Activated CD4-positive, alpha-beta T cell treated with anti-CD3 and anti-CD28 coated beads, Interleukin-10, Interleukin-2, amounts not matched to agents 100 ng/mL and 50 ng/mL, durations not matched to agents 16 hours and 8 hours (primary cell): ENCODE measurements at regions not wholly inside any gene's neighbourhood (a gene's known extent, or its start where the extent isn't known, plus 50 kb on each side); places are given as distances from the start of the nearest gene placed in this dataset.

Source experiments
- DNase-seq: peaks from one replicate; pipeline ENCODE4 v3.0.0-alpha.2; 2020

DNA sequence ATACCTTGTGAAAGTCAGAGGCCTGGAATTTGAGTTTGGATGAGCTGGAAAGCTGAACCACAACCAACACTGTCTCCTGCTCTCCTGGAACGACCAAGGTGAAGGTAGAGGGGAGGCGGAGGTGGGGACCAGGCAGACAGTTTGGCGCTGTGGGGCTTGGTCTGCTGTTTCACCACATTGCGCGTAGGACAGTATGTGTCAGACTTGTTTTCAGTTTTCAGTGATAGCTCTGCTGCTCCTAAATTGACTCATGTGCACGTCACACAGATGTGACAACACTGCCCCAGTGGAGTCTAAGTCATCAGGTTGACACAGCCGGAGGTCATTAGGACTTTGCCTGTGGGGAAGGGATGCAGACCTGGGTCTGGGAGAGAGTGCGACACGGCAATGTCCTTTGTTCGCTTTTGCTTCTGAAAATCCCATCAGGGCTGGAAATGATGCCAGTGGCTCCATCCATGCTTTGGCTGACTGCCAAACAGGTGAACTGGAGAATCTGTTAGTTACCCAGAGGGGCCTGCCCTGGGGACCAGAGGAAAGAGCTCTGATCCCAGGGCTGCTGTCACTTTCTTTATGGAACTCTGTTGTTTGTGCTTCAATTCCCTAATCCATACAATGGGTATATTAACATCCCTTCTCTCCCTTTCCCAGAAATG is 255.5 kb downstream of the CDC5L start:
- DNase-seq: peak; percentile 84

DNA sequence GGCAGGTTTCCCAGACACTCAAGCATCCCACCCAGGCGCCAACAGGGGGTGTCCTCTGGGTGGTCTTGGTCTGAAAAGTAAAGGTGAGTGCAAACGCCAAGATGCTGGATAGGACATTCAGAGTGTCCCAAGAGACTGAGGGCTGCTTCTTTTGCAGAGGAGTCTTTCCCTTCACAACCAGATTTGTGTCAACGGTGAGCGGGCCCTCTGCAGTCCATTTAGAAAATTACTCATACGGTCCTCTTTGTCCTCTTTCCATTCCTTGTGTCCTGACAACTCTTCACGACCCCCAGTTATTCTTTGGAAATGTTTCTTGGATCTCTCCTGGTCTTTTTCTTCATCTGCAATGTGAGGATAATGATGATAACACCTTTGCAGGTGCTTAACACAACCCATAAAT is 257.8 kb downstream of the CDC5L start:
- DNase-seq: no peak

DNA sequence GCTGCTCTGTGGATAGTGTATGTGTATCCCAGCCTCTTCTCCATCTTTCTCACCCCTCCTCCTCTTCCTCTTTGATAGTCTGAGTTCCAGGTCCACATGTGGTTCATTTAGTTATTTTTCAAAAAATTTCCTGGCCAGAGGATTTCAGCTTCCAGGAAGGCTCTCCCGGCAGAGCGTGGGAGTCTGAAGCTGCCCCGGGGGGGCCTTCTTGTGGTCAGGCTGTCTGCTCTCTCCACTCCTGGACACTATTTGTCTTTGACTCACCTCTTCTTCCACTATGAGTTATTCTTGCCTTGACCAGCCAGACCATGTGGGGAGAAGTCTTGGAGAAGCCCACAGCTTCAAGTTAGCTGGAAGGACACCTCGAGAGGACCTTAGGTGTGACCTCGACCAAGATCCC is 258.8 kb downstream of the CDC5L start:
- no peak for DNase-seq

DNA sequence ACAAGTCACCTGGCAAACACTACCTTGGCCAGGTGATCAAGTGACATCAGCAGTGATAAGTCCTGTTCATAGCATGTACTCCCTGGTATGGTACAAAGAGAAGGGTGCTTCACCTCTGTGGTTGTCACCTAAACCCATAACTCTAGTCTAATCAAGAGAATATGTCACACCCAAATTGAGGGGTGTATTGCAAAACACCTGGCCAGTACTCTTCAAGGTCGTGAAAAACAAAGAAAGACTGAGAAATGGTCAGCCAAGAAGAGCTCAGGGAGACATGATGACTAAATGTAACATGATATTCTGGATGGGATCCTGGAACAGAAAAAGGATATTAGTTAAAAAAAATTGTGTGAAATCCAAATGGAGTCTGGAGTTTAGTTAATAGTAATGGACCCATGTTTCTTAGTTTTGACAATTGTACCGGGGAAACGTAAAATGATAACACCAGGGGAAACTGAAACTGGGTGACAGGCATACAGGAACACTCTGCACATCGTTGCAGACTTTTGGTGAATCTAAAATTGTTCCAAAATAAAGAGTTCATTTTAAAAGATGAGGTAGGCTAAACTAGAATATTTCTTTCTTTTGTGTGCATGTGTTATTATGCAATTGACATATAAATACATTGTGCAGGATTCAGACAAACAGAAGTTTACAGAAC is 262.0 kb downstream of the CDC5L start:
- DNase-seq: no peak

DNA sequence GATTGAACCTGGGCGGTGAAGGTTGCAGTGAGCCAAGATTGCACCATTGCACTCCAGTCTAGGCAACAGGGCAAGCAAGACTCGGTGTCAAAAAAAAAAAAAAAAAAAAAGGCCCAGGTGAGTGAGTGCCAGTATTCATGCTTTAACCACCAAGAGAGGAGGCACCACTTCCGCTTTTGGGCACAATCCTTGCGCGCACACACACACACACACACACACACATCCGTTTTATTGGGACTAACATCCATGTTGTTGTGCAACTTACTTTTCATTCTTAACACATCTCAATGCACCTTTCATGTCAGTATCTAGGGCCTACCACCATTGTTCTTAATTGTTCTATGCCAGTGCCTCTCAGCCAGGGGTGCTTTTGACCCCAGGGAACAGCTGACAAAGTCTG is 263.0 kb downstream of the CDC5L start:
- no peak for DNase-seq

DNA sequence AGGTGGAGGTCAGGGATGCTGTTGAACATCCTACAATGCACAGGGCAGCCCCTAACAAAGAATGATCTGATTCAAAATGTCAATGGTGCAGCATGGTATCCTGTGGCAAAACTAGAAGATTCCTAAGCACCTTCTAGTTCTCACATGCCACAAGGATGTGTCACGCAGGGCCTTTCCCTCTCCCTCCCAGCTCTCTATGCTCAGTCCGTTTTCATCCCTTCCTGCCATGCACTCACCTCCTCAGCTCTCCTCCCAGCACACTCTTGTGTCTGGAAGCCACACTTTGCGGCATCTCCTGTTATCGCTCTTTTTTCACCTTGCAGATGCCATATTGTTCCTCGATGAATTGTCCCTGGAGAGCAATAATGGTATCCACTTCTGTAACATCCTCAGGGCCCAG is 263.4 kb downstream of the CDC5L start:
- no peak for DNase-seq

DNA sequence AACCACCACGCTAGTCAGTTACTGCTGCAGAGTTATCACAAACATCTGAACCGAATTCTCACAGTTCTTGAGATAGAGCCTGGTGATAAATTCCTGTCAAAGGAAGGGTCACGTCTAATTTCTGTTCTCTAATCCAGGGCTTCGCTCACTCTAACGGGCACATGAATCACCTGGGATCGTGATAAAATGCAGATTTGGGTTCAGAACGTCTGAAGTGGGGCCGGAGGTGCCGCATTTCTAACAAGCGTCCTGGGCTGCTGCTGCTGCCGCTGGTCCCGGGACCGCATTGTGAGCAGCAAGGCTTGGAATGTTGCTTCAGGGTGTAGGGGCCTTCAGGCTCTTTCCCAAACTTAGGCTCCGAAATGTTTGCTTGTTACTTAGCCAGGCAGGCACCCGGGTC is 264.1 kb downstream of the CDC5L start:
- no peak for DNase-seq

DNA sequence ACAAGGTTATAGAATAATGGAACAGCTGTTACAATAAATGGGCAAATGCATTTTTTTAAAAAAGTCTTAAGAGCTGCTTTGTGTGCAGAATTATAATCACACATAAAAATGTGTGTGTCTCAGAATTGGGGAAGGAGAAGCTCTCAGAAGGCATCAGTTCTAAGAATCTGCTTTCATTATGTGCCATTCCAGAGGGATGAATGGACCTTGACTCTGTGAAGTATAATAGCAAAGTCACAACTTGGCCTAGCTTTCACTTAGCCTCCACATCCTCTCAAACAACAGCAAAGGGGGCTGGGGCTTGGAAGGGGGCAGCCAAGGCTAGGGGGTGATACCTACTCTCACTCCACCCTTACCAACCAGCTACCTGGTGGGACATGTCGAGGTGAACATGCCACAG is 265.0 kb downstream of the CDC5L start:
- DNase-seq: no peak

DNA sequence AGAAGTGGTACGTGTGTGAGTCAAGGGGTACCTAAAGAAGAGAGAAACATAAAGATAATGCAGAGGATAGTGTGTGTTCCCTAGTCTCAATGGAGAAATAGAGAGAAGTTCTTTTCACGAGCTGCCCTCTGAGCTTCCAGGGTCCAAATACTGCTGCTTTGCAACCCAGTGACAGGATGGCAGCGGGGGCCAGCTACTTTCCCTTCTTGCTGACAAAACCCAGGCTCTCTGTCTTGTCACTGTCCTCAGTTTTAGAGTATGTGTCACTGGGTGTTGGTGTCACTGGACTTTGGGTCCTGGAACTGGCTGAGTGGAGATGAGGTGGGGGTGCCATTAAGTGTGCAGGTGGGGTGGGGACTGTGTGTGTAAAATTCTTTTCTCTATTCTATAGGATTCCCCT is 265.6 kb downstream of the CDC5L start:
- no peak for DNase-seq

DNA sequence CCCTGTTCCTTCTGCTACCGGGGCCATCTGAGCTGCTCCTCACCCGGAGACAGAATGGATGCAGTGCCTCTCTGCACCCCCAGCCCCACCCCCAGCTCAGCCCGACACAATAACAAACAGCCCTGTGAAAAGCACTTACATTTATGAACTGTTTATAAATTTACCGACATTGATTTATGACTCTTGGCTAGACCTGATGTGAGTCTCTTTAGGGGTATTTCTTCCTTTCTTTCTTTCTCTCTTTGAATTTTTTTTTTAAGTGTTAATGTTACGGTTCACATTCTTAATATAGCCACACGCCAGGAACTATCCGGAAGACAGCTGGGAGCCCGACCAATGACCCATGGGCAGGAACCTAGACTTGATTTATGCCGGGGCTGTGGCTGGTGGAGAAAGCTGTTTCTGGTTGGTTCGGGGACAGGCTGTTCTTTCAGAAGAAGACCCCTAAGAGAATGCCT is 266.3 kb downstream of the CDC5L start:
- DNase-seq: no peak

DNA sequence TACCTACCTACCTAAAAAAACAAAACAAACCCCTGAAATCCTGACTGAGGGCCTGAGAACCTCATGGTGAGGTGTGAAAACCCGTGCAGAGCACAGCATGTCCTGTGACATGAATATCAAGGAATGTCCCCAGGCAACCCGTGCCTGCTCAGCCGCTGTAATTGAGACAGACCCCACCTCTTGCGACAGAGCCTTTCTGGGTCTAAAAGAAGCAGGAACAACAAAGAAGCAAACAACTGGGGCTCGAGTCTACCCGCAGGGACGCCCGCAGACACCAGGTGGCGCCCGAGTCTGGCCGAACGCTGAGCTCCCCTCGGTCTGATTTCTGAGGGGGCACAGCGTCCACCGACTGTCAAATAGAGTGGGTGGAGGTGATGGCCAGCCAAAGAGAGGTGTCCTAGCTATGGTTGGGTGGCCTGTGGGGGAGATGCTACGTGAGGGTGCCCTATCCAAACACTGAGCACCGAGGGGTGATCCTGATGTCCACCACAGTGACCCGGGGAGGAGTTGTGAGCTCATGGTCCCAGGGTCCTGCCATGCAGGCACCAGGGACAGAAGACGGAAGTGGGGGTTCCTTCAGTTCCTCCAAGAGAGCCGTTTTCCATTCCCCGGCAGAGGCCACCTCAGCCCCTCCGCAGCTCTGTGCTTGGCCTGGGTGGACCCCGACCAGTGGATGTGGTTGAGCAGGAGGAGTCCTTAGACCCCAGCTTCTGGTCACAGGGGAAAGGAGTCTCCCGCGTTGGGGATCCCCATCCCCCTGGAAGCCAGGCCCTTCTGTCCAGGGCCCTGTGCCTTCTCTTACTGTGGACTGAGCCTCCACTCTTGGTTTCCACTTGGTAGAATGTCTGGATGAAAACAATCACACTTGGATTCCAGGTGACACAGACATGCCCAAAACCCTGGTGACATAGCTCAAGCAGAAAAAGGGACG is 268.2 kb downstream of the CDC5L start:
- DNase-seq: peak; percentile 74

DNA sequence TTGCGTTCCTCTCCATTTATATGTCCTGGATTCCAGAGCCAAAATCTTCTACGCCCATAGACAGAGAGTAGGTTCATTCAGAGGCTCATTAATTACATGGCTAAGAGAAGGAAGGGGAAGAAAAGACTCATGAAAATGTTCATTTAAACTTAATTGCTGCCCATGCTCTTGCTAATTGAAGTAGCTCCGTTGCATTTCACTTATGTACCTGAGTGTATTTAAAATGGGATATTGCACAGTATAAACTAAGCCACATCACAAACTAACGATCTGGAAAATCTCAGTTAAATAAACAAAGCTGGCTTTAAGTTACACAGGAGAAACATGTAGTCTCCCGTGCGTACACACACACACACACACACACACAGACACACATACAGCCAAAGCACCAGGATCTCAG is 269.2 kb downstream of the CDC5L start:
- no peak for DNase-seq

DNA sequence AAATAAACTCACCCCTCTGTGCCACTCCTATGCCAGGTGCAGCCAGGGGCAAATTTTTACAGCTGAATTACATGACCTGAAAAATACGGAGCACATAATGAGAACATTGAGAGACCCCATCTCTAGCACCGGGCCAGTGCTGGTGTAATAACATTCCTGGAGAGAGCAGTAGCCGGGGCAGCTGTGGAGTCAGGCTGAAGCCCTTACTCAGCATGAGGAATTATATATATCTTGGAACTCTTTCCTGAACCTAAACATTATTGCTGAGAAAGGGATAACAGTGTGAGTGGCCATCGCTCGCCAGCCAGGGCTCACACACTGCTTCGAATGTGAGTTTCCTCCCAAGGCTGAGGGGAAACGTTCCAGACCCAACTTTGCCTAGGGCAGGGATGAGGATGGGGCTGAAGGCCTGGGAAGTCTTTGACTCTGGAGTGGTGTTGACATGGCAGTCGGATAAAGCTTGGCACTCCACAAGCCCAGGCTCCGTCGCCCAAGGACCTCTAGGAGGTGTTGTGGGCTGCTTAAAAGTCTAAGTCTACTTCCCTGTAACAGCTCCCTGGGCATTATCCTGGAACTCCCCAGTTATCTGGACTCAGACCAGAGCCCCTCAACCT is 269.8 kb downstream of the CDC5L start:
- DNase-seq: no peak

DNA sequence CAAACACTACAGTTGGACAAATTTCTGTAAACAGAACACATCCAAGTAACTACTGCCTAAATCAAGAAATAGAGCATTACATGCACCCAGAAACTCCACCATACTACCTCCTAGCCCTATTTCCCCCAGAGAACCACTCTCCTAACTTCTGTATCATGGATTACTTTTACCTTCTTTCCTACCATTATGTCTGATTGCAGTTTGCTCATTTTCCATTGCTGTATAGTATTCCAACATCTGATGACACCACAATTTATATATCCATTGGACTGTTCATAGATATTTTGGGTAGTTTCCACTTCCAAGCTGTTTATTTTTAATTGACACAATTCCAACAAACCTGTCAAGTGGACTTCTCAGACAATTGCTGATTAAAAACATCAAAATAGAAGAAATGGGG is 271.1 kb downstream of the CDC5L start:
- DNase-seq: no peak

DNA sequence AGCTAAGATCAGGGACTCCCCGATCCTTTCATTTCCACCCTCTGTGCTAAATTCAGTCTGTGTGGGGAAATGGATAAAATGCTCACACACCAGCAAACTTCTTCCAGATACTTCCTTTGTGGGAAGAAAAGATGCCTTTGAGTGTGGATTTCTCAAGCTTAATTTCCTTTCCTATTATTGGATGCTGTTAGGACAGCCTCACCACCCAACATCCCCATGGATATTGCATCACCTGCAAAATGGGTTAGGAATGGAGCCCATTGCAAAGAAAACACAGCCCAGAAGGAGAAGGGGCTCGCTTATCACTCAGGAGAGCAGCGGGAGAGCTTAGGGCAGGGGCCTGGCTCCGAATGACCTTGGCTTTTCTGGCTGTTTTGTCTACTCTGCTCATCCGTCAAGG is 272.2 kb downstream of the CDC5L start:
- DNase-seq: no peak

DNA sequence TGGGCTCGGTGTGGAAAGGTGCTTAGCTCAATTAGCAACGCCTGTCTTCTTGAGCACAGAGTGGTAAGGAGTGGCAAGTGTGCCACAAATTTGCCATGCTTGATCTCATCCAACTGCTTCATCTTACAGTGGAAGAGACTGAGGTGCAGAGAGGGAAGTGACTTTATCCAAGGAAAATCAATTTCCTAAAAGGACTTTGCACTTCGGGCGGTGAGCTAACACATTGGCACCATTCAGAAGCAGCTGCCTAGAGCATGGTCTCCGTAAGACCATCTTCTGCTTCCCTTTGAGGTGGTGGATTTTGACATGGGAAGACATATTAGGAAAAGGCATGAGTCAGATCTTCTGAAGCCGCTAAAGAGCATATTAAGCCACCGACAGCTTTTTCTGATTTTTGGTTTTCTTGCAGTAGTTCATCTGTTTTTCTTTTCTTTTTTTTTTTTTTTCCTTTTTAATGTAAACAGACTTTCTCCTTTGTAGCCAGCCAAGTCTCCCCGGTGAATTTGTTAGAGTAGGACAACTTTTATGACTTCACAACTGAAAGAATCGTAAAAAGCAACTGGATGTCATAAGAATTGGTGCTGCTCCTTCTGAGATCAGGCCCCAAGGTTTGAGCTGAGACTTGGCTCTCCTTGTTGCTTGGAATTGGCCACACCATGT is 273.2 kb downstream of the CDC5L start:
- DNase-seq: no peak

DNA sequence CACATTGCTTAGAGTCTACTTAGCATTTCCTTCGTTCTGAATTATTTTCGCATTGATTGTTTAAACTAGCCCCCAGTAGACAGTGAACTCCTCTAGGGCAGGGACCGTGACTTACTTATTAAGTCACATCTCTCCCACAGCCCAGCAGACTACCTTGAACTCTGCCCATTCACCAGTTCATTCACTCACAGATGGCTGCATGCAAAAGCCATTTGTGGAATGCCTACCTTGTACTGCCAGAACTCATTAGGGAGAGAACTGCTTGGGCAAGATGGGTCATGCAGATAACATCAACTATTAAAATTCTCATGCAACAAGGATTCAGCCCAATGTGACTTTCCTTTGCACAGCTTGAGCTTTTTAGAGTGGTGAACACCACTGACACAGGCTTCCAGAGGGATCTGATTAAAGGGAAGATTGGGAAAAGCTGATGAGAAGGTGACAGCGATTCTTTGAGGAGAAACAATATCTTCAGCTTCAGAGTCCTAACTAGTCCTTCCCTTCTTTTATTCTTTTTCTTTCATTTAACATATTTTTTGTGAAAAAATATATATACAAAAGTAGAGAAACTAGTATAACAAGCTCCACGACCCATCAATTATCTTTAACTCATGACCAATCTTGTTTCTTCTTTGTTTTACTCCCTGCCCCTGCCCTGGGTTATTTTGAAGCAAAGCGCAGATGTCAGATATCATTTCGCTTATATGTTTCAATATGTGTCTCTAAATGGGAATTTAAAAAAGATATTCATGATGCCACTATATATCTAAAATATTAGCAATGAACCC is 273.9 kb downstream of the CDC5L start:
- no peak for DNase-seq

DNA sequence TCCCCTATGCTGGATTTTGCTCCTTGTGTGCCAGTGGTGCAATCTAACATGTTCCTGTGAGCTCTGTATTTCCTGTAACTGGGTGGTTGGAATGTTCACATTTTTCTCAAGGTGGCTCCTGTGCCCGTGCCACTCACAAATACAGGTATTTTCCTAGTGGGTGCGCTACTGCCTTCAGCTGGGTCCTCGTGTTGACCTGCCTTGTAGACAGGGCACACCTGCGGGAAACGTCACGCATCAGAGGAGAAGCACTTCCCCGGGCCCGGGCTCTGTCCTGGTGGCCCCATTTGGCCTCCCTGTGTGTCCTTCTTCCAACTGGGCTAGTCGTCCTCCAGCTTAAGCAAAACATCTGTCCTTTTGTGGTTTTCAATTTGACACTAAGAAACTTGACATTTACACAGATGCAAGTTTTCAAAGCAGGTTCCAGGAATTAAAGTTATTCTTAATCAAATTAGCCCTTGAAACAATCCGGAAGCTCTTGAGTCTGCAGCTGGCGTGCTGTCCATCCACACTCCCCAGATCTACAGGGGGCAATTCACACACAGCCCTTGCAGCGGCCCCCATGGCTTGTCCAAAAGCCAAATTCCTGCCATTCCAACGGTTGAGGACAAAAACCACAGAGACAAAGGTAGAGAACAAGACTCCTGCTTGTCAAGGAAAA is 275.1 kb downstream of the CDC5L start:
- DNase-seq: no peak

DNA sequence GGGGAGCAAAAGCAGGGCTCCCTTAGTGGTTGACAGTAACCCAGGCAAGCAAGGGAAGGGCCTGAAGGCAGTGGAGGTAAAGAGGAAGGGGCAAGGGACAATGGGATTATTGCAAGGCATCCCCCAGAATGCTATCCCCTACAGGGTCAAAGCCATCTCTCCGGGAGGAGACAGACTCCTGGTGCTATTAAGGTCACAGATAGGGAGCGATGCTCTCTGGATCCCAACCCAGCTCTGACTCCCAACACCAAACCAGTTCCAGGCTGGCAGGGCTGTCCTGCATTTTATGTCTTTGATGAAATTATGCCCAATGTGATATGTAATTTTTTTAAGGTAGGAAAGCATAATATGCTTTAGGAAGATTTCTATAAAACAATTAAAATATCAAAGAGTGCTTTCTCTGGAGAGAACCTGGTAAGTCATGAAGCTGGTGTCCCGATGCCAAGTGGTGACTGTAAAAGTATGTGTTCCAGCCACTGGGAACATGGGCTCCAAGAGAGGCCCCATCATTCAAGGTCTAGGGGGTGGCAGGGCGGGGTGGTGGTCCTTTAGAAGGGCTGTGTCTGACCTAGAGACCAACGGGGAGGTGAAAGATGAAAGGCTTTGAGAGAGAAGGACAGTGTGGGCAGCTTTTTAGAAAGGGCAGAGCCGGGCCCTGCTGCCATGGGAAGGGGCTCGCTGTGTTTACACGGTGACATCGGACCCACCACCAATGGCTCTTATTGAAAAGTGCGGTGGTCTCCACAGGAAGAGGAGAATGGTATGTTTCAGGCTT is 276.5 kb downstream of the CDC5L start:
- no peak for DNase-seq

DNA sequence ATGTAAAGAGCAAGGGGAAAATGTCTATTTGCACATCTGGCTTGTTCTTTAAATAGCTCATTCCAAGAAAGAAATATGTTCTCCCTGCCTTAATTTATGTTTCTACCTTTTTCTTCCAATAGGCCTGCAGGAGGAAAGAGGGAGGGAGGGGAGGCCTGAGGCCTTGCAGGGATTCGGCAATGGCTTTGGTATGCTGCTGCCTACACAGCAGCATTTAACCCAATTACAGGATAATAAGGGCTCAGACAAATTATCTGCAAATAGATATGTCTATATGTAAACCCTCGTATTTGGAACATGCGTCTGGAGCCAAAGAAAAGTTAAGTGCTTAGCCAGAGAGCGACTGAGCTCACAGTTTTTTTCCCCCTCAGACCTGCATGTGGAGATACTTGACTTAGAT is 277.2 kb downstream of the CDC5L start:
- DNase-seq: no peak

DNA sequence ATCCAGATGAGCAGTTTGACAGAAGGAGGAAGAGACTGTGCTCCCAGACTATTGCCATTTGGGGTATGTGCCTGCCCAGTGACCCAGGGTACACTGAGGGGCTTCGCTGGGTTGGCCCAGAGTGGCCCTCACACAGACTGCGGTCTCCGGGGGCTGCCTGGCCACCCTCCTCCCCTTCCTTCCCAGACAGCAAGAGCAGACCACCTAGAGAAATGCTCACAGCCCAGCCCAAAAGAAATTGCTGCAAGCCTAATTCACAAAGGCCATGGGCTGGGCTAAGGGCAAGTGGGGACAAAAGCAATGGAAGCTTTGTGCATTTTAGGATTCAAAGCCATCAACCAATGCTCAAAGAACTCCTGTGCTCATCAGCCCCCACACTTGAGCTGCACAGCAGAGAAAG is 277.6 kb downstream of the CDC5L start:
- DNase-seq: no peak
